ENCODE measurements at regions not wholly inside any gene's neighbourhood (a gene's known extent, or its start where the extent isn't known, plus 50 kb on each side); places are given as distances from the start of the nearest gene placed in this dataset.

GRCh38 chr18:22001912-22002487, 167.4 kb upstream of the GATA6 start (continued):
- TF ChIP-seq, protein P1, sequence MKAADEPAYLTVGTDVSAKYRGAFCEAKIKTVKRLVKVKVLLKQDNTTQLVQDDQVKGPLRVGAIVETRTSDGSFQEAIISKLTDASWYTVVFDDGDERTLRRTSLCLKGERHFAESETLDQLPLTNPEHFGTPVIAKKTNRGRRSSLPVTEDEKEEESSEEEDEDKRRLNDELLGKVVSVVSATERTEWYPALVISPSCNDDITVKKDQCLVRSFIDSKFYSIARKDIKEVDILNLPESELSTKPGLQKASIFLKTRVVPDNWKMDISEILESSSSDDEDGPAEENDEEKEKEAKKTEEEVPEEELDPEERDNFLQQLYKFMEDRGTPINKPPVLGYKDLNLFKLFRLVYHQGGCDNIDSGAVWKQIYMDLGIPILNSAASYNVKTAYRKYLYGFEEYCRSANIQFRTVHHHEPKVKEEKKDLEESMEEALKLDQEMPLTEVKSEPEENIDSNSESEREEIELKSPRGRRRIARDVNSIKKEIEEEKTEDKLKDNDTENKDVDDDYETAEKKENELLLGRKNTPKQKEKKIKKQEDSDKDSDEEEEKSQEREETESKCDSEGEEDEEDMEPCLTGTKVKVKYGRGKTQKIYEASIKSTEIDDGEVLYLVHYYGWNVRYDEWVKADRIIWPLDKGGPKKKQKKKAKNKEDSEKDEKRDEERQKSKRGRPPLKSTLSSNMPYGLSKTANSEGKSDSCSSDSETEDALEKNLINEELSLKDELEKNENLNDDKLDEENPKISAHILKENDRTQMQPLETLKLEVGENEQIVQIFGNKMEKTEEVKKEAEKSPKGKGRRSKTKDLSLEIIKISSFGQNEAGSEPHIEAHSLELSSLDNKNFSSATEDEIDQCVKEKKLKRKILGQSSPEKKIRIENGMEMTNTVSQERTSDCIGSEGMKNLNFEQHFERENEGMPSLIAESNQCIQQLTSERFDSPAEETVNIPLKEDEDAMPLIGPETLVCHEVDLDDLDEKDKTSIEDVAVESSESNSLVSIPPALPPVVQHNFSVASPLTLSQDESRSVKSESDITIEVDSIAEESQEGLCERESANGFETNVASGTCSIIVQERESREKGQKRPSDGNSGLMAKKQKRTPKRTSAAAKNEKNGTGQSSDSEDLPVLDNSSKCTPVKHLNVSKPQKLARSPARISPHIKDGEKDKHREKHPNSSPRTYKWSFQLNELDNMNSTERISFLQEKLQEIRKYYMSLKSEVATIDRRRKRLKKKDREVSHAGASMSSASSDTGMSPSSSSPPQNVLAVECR (CRISPR knock-in tag; IDR thresholded peaks at IDR 0.05; ENCODE audit: borderline replicate concordance), result peak; percentile 28; the same call in 1 of the 2 replicates
- TF ChIP-seq FOXK1 (CRISPR knock-in tag; IDR thresholded peaks at IDR 0.05; ENCODE audit: borderline replicate concordance, low read depth) (0 out of 2 replicates have a peak, but pooled peaks have one; percentile 42), IKZF1 (IDR thresholded peaks at IDR 0.05) (no peak), LCORL (IDR thresholded peaks at IDR 0.05) (no peak), LCORL (CRISPR knock-in tag; IDR thresholded peaks at IDR 0.05) (peak; percentile 22; the same call in 1 of the 2 replicates), USF2 (IDR thresholded peaks at IDR 0.05; ENCODE audit: low read depth, low read length) (no peak), USF2 (CRISPR knock-in tag; IDR thresholded peaks at IDR 0.05; ENCODE audit: borderline replicate concordance) (no peak), ZNF274 (CRISPR knock-in tag; IDR thresholded peaks at IDR 0.05) (peak; percentile 86), REST (IDR thresholded peaks at IDR 0.05; ENCODE audit: borderline replicate concordance in 1 of 2, low read depth in 1 of 2, low read length in 2 of 2) (0 out of 4 replicates have a peak, but pooled peaks of 1 of the 2 experiments have one; percentile 8), ZNF138 (CRISPR knock-in tag; IDR thresholded peaks at IDR 0.05; ENCODE audit: low read depth) (peak; percentile 79; the same call in 1 of the 2 replicates), NR2F2 (IDR thresholded peaks at IDR 0.05; ENCODE audit: borderline replicate concordance, low read depth) (peak; percentile 32; the same call in 1 of the 2 replicates)
